Neural crest cell (in vitro differentiated cells): ENCODE measurements at regions not wholly inside any gene's neighbourhood (a gene's known extent, or its start where the extent isn't known, plus 50 kb on each side); places are given as distances from the start of the nearest gene placed in this dataset.

Source experiments
- DNase-seq: peaks from one replicate; pipeline ENCODE4 v3.0.0; 2021; ENCODE audit warnings: low read depth, mixed read lengths, low spot score
- H3K27ac Mint-ChIP-seq: one replicate; pipeline ENCODE4 v1.8.0; 2021; ENCODE audit warnings: mild to moderate bottlenecking, mixed read lengths; ENCODE audit not compliant: unreplicated experiment
- H3K27me3 Mint-ChIP-seq: 2 replicates; pipeline ENCODE4 v1.8.0; 2021; ENCODE audit warnings: low read depth, mild to moderate bottlenecking, mixed read lengths
- H3K36me3 Mint-ChIP-seq: 2 replicates; pipeline ENCODE4 v1.8.0; 2021; ENCODE audit warnings: low read depth, mild to moderate bottlenecking, mixed read lengths
- H3K4me1 Mint-ChIP-seq: 2 replicates; pipeline ENCODE4 v1.8.0; 2021; ENCODE audit warnings: mixed read lengths
- H3K4me3 Mint-ChIP-seq: one replicate; pipeline ENCODE4 v1.8.0; 2021; ENCODE audit warnings: mild to moderate bottlenecking, mixed read lengths
- H3K9me3 Mint-ChIP-seq: 2 replicates; pipeline ENCODE4 v1.8.0; 2021; ENCODE audit warnings: mixed read lengths
- CTCF ChIP-seq: fragments of 200-600 bp; sonication (generic); conservative IDR thresholded peaks from 2 replicates; pipeline ENCODE4 v1.5.0; 2021; ENCODE audit warnings: antibody characterized with exemption, mild to moderate bottlenecking

- no peaks in the 10 kb centered on the region for H3K27me3 Mint-ChIP-seq
Observed at GRCh38 chr3:168989396-168989795, 674.1 kb downstream of the MECOM start.

DNA sequence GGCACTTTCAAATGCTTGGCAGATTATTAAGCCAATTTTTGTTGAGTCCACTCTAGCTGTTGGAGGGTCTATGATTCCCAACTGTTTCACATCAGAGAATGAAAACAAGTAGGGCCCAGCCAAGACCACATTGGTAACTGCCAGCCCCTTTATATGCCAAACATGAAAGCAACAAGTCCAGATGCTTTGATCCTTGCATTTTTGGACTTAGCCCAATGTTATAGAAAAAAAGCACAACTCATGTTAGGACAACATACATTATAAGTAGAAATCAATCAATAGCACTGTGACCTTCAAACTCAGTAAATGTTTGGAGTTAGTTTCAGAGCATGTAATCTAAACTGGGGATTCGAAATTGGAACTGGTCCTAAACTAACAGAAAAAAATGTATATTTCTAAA is 674.7 kb downstream of the MECOM start:
- Mint-ChIP-seq H3K9me3 (peaks cover 2% of the 10 kb centered on the region), H3K36me3 (no peaks in the 10 kb centered on the region), H3K27ac (no peak overlapping the region), H3K4me1 (no peaks in the 10 kb centered on the region), H3K4me3 (no peak overlapping the region), H3K27me3 (no peaks in the 10 kb centered on the region)
- DNase-seq = no peak
- no peak for TF ChIP-seq CTCF

More at GRCh38 chr3:168989396-168989795, 674.1 kb downstream of the MECOM start:
- no peak for TF ChIP-seq CTCF
- H3K4me3 Mint-ChIP-seq = no peak overlapping the region
- H3K4me1 Mint-ChIP-seq = no peaks in the 10 kb centered on the region
- DNase-seq = no peak
- no peaks in the 10 kb centered on the region for H3K36me3 Mint-ChIP-seq
- no peak overlapping the region for H3K27ac Mint-ChIP-seq
- H3K9me3 Mint-ChIP-seq = peaks cover 2% of the 10 kb centered on the region

DNA sequence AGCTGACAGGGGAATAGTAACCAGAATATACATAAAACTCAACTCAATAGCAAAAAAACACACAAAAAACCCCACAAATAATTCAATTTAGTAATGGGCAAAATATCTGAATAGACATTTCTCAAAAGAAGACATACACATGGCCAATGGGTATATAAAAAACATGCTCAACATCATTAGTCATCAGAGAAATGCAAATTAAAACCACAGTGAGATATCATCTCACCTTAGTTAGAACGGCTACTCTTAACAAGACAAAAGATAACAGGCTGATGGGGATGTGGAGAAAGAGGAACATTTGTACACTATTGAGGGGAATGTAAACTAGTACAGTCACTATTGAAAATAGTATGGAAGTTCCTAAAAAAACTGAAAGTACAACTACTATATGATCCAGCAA is 678.6 kb downstream of the MECOM start:
- H3K36me3 Mint-ChIP-seq = no peaks in the 10 kb centered on the region
- no peaks in the 10 kb centered on the region for H3K27me3 Mint-ChIP-seq
- no peak overlapping the region for H3K27ac Mint-ChIP-seq
- no peak overlapping the region for H3K4me3 Mint-ChIP-seq
- H3K9me3 Mint-ChIP-seq = peaks cover 2% of the 10 kb centered on the region
- peaks cover 9% of the 10 kb centered on the region for H3K4me1 Mint-ChIP-seq
- no peak for DNase-seq
- TF ChIP-seq CTCF = no peak

DNA sequence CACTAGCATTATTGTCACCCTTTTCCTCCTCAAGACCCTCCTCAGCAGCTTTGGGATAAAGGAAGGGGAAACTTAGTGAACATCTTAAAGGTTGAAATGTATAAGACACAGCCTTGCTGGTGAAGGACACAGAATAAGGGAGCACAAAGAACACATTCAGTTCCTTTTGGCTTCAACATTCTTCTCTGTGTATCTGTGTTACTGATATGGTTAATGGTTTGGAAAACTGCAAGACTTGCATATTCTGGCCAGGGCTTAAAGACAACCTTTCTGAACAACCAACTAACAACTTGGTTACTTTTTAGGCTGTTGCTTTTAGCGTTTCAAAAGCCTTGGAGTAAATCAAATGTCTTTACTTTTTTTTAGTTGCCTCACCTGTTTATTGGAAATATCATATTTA is 680.5 kb downstream of the MECOM start:
- Mint-ChIP-seq H3K4me1 (peaks cover 11% of the 10 kb centered on the region), H3K27ac (no peak overlapping the region), H3K9me3 (peaks cover 2% of the 10 kb centered on the region), H3K4me3 (no peak overlapping the region), H3K36me3 (no peaks in the 10 kb centered on the region), H3K27me3 (no peaks in the 10 kb centered on the region)
- no peak for DNase-seq
- no peak for TF ChIP-seq CTCF

- H3K27me3 Mint-ChIP-seq = no peaks in the 10 kb centered on the region
- no peaks in the 10 kb centered on the region for H3K36me3 Mint-ChIP-seq
- no peak for TF ChIP-seq CTCF
- DNase-seq = no peak
- H3K27ac Mint-ChIP-seq = no peak overlapping the region
- H3K4me1 Mint-ChIP-seq = peaks cover 18% of the 10 kb centered on the region
- H3K4me3 Mint-ChIP-seq = no peak overlapping the region
- peaks cover 2% of the 10 kb centered on the region for H3K9me3 Mint-ChIP-seq
Observed at GRCh38 chr3:168981396-168981795, 682.1 kb downstream of the MECOM start.
